ENCODE measurements at regions not wholly inside any gene's neighbourhood (a gene's known extent, or its start where the extent isn't known, plus 50 kb on each side); places are given as distances from the start of the nearest gene placed in this dataset.

- Histone ChIP-seq H3K4me3 (ENCODE audit: low read depth in 2 of 2, low read length in 1 of 2) (no peak overlapping the region), H3K4me1 (ENCODE audit: control insufficient read depth in 1 of 2, insufficient read depth in 2 of 2, low read depth in 1 of 2, low read length in 1 of 2) (peaks cover 0 to 13% of the 10 kb centered on the region in 2 experiments; a peak in 2 of 4 replicates), H3K9me3 (no peaks in the 10 kb centered on the region), H3K4me2 (no peak overlapping the region), H3K36me3 (replicated peaks in 1 of 2; ENCODE audit: control insufficient read depth in 1 of 2, insufficient read depth in 2 of 2, low read length in 1 of 2) (no peaks in the 10 kb centered on the region), H2AFZ (ENCODE audit: low read depth) (no peak overlapping the region), H3K27ac (ENCODE audit: low read depth in 2 of 2, low read length in 1 of 2) (peak overlapping the region in 1 of 2 experiments; percentile 77; a peak in 2 of 4 replicates), H3F3A (replicated peaks; ENCODE audit: insufficient read depth) (no peaks in the 10 kb centered on the region), H4K20me1 (ENCODE audit: insufficient read depth) (no peaks in the 10 kb centered on the region), H3K27me3 (ENCODE audit: insufficient read depth) (no peaks in the 10 kb centered on the region), H3K9me2 (no peaks in the 10 kb centered on the region), H3K79me2 (ENCODE audit: insufficient read depth) (no peaks in the 10 kb centered on the region), H3K9ac (no peak overlapping the region)
- ChIA-PET POLR2A (no interaction called here), CTCF (no interaction called here)
- TF ChIP-seq CTCF (IDR thresholded peaks at IDR 0.05) (no peak), GATA2 (CRISPR knock-in tag; IDR thresholded peaks at IDR 0.05) (no peak), TEAD4 (IDR thresholded peaks at IDR 0.05; ENCODE audit: borderline replicate concordance, insufficient read depth) (no peak), TAF1 (IDR thresholded peaks at IDR 0.05; ENCODE audit: borderline replicate concordance, low read depth, low read length) (no peak), SMC3 (IDR thresholded peaks at IDR 0.05; ENCODE audit: low read depth, low read length) (no peak), MEF2A (IDR thresholded peaks at IDR 0.05; ENCODE audit: borderline replicate concordance, low read depth) (no peak), MXI1 (IDR thresholded peaks at IDR 0.05; ENCODE audit: low read depth, low read length) (no peak), RAD21 (IDR thresholded peaks at IDR 0.05; ENCODE audit: low read length) (no peak)
- TF ChIP-seq, protein P1, sequence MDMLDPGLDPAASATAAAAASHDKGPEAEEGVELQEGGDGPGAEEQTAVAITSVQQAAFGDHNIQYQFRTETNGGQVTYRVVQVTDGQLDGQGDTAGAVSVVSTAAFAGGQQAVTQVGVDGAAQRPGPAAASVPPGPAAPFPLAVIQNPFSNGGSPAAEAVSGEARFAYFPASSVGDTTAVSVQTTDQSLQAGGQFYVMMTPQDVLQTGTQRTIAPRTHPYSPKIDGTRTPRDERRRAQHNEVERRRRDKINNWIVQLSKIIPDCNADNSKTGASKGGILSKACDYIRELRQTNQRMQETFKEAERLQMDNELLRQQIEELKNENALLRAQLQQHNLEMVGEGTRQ (IDR thresholded peaks at IDR 0.05; ENCODE audit: borderline replicate concordance, low read depth, low read length) = no peak
- 42% methylated on average over 4 of the region's 4 CpGs for WGBS (ENCODE audit: low lambda C conversion rate)
- DNase-seq = no peak
These were observed 174.6 kb downstream of the RWDD3 start for GRCh38 chr1:95408507-95409136.

DNA sequence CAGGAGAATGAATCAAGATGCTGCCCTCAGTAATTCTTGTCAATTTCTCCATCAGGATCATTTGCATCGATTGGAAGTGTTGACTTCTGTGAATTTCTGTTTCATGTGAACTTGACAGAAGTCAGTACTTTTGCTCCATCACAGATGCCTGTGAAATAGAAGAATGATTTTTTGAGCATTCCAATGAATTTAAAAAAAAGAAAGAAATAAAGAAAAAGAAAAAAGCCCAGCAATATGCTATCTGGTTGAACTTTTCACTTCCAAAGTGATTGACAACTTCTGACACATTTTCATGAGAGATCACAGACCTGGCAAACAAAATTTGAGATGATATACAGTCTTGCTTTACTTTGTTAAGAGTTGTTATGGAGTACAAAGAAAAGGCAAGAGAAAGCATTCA lies 175.3 kb downstream of the RWDD3 start:
- no peaks in the 10 kb centered on the region for H3F3A ChIP-seq (replicated peaks; ENCODE audit: insufficient read depth)
- peaks cover 0 to 13% of the 10 kb centered on the region in 2 experiments; a peak in 2 of 4 replicates for H3K4me1 ChIP-seq (ENCODE audit: control insufficient read depth in 1 of 2, insufficient read depth in 2 of 2, low read depth in 1 of 2, low read length in 1 of 2)
- no peaks in the 10 kb centered on the region for H3K27me3 ChIP-seq (ENCODE audit: insufficient read depth)
- no peaks in the 10 kb centered on the region for H4K20me1 ChIP-seq (ENCODE audit: insufficient read depth)
- H3K4me3 ChIP-seq (ENCODE audit: low read depth in 2 of 2, low read length in 1 of 2) = no peak overlapping the region
- H3K9me2 ChIP-seq = no peaks in the 10 kb centered on the region
- peak overlapping the region in 1 of 2 experiments; percentile 77; a peak in 2 of 4 replicates for H3K27ac ChIP-seq (ENCODE audit: low read depth in 2 of 2, low read length in 1 of 2)
- no peaks in the 10 kb centered on the region for H3K9me3 ChIP-seq
- no peak overlapping the region for H3K4me2 ChIP-seq
- no peak overlapping the region for H3K9ac ChIP-seq
- no peaks in the 10 kb centered on the region for H3K79me2 ChIP-seq (ENCODE audit: insufficient read depth)
- TF ChIP-seq MEF2A (IDR thresholded peaks at IDR 0.05; ENCODE audit: borderline replicate concordance, low read depth) (no peak), YY1 (IDR thresholded peaks at IDR 0.05; ENCODE audit: low read depth) (no peak), TEAD4 (IDR thresholded peaks at IDR 0.05; ENCODE audit: borderline replicate concordance, insufficient read depth) (no peak), EP300 (IDR thresholded peaks at IDR 0.05; ENCODE audit: borderline replicate concordance in 1 of 2, low read depth in 1 of 2, low read length in 1 of 2) (no peak), ZBTB33 (IDR thresholded peaks at IDR 0.05; ENCODE audit: borderline replicate concordance, low read depth) (no peak), FOXJ3 (CRISPR knock-in tag; IDR thresholded peaks at IDR 0.05) (no peak), ELF1 (IDR thresholded peaks at IDR 0.05) (no peak), GABPA (IDR thresholded peaks at IDR 0.05; ENCODE audit: low read depth) (no peak), RAD21 (IDR thresholded peaks at IDR 0.05; ENCODE audit: low read length) (no peak), REST (IDR thresholded peaks at IDR 0.05; ENCODE audit: low read depth, low read length) (no peak)
- no peak for DNase-seq
- H2AFZ ChIP-seq (ENCODE audit: low read depth) = no peak overlapping the region
- 11% methylated on average over 1 of the region's 1 CpG for WGBS (ENCODE audit: low lambda C conversion rate)
- CTCF ChIA-PET = no interaction called here
- POLR2A ChIA-PET = no interaction called here
- no peaks in the 10 kb centered on the region for H3K36me3 ChIP-seq (replicated peaks in 1 of 2; ENCODE audit: control insufficient read depth in 1 of 2, insufficient read depth in 2 of 2, low read length in 1 of 2)

Measured in SK-N-SH (cell line).